Gastrocnemius medialis (tissue), 4 donors: ENCODE measurements at regions not wholly inside any gene's neighbourhood (a gene's known extent, or its start where the extent isn't known, plus 50 kb on each side); places are given as distances from the start of the nearest gene placed in this dataset.
"Not testable (repeated sequence)": the region's sequence is repeated elsewhere in the genome, so short reads cannot be mapped to it uniquely, and the experiment has no call there.

Source experiments
- ATAC-seq, 2 donors: fragments of 150-250 bp; one replicate each; pipeline ENCODE4 v1.9.1; 2016
- DNase-seq, 2 donors: peaks; one replicate each; pipeline ENCODE4 v3.0.0-alpha.2; 2019
- H3K27ac ChIP-seq, 4 donors: fragments of 200-600 bp; sonication (generic); 1 replicate in 1 of 4; 2 replicates in 3 of 4; pipeline ENCODE4 v1.5.1; 2016 to 2018; ENCODE audit warnings: mild to moderate bottlenecking in 2 of 4, moderate library complexity in 1 of 4
- H3K27me3 ChIP-seq, 3 donors: fragments of 200-600 bp; sonication (generic) in 2 of 3; 1 replicate in 1 of 3; 2 replicates in 2 of 3; pipeline versions ENCODE4 v1.5.1 to v1.6.0; 2016 to 2019; ENCODE audit warnings: mild to moderate bottlenecking in 1 of 3, moderate library complexity in 1 of 3
- H3K36me3 ChIP-seq, 2 donors: fragments of 200-600 bp; sonication (generic) in 1 of 2; one replicate each; pipeline ENCODE4 v1.5.1; 2017 to 2018
- H3K4me1 ChIP-seq, 2 donors: fragments of 200-600 bp; sonication (generic) in 1 of 2; one replicate each; pipeline ENCODE4 v1.5.1; 2016 to 2017; ENCODE audit warnings: mild to moderate bottlenecking in 2 of 2
- H3K4me3 ChIP-seq, 4 donors: fragments of 200-600 bp; sonication (generic) in 3 of 4; 1 replicate in 1 of 4; 2 replicates in 3 of 4; pipeline ENCODE4 v1.5.1; 2016 to 2019; ENCODE audit warnings: mild to moderate bottlenecking in 2 of 4
- H3K9me3 ChIP-seq, 3 donors: fragments of 200-600 bp; sonication (generic) in 2 of 3; 1 replicate in 1 of 3; 2 replicates in 2 of 3; pipeline ENCODE4 v1.5.1; 2016 to 2019
- POLR2A ChIP-seq, 2 donors: fragments of 450-650 bp; IDR thresholded peaks; one replicate each; pipeline ENCODE4 v1.6.1; 2017; ENCODE audit warnings: antibody characterized with exemption in 2 of 2, mild to moderate bottlenecking in 2 of 2, moderate library complexity in 2 of 2
- in situ Hi-C, 4 donors: fragments of 200-750 bp; cut with MboI; loops; one replicate each; pipeline versions ENCODE4 v1.15.0 to v1.8.0; 2017; ENCODE audit warnings: low sequenced_read_pairs in 4 of 4
- intact Hi-C: fragments of 100-400 bp; cut with DNase I; formaldehyde crosslinking; loops from one replicate; pipeline ENCODE4 v1.15.1; 2023; ENCODE audit warnings: low total_unique reads
- TF ChIP-seq, protein P1 (sequence below), 5 experiments: fragments of 450-650 bp in 3 of 5; fragments of 200-600 bp in 2 of 5; sonication (generic) in 2 of 5; IDR thresholded peaks in 4 of 5; conservative IDR thresholded peaks in 1 of 5; 1 replicate in 4 of 5; 2 replicates in 1 of 5; pipeline ENCODE4 v1.5.1; 2016 to 2019; ENCODE audit warnings: antibody characterized with exemption in 5 of 5, mild to moderate bottlenecking in 3 of 5, moderate library complexity in 3 of 5

DNA sequence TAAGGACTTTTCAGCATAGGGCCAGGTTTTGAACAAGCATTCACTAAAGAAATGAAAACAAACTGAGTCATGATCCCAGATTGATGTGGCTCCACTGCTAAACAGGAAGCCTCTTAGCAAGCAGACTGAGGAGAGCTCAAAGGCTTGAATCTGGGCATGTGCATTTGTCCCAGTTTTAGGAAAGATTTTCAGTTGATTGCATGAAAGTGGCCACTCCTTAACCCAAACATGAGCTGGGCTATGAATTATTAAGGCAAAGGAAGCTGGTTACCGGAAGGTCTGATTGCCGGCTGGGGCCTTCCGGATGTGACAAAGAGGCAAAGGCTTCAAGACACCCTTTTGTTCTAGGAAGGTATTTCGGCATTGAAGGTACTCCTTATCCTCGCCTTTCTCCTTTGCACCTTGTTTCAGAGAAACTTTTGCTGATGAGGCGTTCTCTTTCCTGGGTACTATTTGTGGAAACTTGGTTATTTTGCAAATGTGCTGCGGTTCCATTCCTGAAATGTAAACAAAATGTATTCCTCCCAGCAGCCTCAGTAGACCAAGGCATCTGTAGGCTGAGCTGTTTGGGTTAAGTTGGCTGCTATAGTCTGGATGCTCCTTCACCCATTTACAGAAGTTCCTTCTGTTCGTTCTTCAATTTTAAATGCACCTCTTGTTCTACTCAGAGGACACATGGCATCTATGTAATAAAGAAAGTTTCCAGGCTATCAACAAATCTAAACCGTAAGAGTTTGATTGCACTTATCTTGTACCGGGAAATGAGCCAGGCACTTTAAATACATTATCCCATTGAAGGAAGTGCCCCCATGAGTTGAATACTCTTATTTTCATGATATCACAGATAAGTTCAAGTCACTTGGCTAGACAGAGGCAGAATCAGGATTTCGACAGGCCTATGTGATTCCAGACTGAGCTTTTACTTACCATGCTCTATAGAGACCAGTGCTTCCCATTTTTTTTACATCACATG lies 115.6 kb upstream of the METAP2 start:
- Histone ChIP-seq H3K9me3 (no peaks in the 10 kb centered on the region), H3K27ac (no peak overlapping the region), H3K4me1 (no peaks in the 10 kb centered on the region), H3K4me3 (no peak overlapping the region), H3K27me3 (no peaks in the 10 kb centered on the region), H3K36me3 (no peaks in the 10 kb centered on the region)
- no peak for ATAC-seq
- DNase-seq, result no peak
- in situ Hi-C loops, result no loop called here
- intact Hi-C loops, result no loop called here
- TF ChIP-seq, protein P1, sequence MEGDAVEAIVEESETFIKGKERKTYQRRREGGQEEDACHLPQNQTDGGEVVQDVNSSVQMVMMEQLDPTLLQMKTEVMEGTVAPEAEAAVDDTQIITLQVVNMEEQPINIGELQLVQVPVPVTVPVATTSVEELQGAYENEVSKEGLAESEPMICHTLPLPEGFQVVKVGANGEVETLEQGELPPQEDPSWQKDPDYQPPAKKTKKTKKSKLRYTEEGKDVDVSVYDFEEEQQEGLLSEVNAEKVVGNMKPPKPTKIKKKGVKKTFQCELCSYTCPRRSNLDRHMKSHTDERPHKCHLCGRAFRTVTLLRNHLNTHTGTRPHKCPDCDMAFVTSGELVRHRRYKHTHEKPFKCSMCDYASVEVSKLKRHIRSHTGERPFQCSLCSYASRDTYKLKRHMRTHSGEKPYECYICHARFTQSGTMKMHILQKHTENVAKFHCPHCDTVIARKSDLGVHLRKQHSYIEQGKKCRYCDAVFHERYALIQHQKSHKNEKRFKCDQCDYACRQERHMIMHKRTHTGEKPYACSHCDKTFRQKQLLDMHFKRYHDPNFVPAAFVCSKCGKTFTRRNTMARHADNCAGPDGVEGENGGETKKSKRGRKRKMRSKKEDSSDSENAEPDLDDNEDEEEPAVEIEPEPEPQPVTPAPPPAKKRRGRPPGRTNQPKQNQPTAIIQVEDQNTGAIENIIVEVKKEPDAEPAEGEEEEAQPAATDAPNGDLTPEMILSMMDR (IDR thresholded peaks at IDR 0.05 in 4 of 5, conservative IDR thresholded peaks at IDR 0.05 in 1 of 5), result no peak
- no peak for TF ChIP-seq POLR2A (IDR thresholded peaks at IDR 0.05)

DNA sequence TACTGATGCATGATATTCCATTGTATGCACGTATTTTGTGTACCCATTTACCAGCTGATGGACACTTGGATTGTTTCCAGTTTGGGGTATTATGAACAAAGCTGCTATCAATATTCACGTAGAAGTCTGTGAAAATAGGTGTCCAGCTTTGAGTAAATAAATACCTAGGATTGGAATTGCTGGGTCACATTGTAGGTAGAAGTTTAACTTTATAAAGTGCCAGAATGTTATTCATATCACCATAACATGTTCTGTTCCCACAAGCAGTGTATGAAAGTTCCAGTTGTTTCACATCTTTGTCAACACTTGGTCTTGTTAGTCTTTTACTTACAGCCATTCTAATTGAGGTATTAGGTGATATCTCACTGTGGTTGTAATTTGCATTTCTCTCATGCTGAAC lies 108.0 kb upstream of the METAP2 start:
- Histone ChIP-seq H3K27me3 (no peaks in the 10 kb centered on the region), H3K9me3 (no peaks in the 10 kb centered on the region), H3K36me3 (no peaks in the 10 kb centered on the region), H3K4me1 (no peaks in the 10 kb centered on the region), H3K27ac (no peak overlapping the region), H3K4me3 (no peak overlapping the region)
- ATAC-seq, result no peak
- no peak for DNase-seq
- intact Hi-C loops (no loop called here), in situ Hi-C loops (no loop called here)
- TF ChIP-seq, protein P1 (IDR thresholded peaks at IDR 0.05 in 4 of 5, conservative IDR thresholded peaks at IDR 0.05 in 1 of 5), result no peak
- no peak for TF ChIP-seq POLR2A (IDR thresholded peaks at IDR 0.05)

DNA sequence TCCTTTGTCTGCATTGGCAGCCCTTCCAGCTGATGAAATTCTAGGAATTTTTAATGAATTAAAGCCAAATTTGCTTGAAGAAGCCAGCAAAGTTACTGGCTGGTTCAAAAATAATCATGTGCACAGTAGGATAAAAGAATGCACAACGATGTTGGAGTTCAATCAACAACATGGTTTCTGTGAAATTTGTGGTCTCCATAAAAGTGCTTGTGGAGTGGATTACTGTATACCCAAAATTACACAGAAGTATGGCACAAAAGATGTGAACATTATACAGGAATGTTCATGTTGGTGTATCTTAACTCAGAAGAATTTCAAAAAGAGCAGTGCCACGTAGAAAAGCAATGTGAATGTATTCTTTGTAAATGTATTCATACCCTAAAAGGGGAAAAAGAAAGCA lies 105.0 kb upstream of the METAP2 start:
- in situ Hi-C loops, result no loop called here
- Histone ChIP-seq H3K27ac (no peak overlapping the region), H3K36me3 (no peaks in the 10 kb centered on the region), H3K27me3 (no peaks in the 10 kb centered on the region), H3K4me1 (no peaks in the 10 kb centered on the region), H3K9me3 (no peaks in the 10 kb centered on the region), H3K4me3 (no peak overlapping the region)
- intact Hi-C loops, result no loop called here
- DNase-seq (no peak), ATAC-seq (no peak)
- TF ChIP-seq, protein P1 (IDR thresholded peaks at IDR 0.05 in 4 of 5, conservative IDR thresholded peaks at IDR 0.05 in 1 of 5), result no peak
- no peak for TF ChIP-seq POLR2A (IDR thresholded peaks at IDR 0.05)

DNA sequence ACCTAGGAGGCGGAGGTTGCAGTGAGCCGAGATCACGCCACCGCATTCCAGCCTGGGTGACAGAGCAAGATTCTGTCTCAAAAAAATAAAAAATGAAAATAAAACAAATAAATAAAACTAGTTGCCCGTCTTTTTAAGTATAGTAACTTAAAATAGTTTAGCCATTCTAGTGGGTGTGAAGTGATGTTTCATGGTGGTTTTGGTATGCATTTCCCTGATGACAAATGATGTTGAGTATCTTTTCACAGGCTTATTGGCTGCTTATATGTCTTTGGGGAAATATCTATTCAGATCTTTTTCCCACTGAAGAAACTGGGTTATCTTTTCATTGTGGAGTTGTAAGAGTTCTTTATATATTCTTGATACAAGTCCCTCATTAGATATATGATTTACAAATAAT lies 102.4 kb upstream of the METAP2 start:
- in situ Hi-C loops (no loop called here), intact Hi-C loops (no loop called here)
- no peaks in the 10 kb centered on the region for H3K4me1 ChIP-seq
- H3K27me3 ChIP-seq, result no peaks in the 10 kb centered on the region
- H3K4me3 ChIP-seq, result no peak overlapping the region
- DNase-seq, result no peak
- no peak for ATAC-seq
- no peak overlapping the region for H3K27ac ChIP-seq
- TF ChIP-seq, protein P1 (IDR thresholded peaks at IDR 0.05 in 4 of 5, conservative IDR thresholded peaks at IDR 0.05 in 1 of 5), result no peak
- no peak for TF ChIP-seq POLR2A (IDR thresholded peaks at IDR 0.05)
- H3K36me3 ChIP-seq, result no peaks in the 10 kb centered on the region
- no peaks in the 10 kb centered on the region for H3K9me3 ChIP-seq

DNA sequence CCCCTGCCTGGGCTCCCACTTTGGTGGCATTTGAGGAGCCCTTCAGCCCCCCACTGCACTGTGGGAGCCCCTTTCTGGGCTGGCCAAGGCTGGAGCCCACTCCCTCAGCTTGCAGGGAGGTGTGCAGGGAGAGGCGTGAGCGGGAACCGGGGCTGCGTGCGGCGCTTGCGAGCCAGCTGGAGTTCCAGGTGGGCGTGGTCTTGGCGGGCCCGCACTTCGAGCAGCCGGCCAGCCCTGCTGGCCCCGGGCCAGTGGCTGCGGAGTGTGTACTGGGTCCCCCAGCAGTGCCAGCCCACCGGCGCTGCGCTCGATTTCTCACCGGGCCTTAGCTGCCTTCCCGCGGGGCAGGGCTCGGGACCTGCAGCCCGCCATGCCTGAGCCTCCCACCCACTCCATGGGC lies 94.5 kb upstream of the METAP2 start:
- H3K36me3 ChIP-seq, intact Hi-C loops, H3K4me1 ChIP-seq, H3K27ac ChIP-seq, in situ Hi-C loops, ATAC-seq, H3K9me3 ChIP-seq, H3K27me3 ChIP-seq, H3K4me3 ChIP-seq, DNase-seq: not testable (repeated sequence)

DNA sequence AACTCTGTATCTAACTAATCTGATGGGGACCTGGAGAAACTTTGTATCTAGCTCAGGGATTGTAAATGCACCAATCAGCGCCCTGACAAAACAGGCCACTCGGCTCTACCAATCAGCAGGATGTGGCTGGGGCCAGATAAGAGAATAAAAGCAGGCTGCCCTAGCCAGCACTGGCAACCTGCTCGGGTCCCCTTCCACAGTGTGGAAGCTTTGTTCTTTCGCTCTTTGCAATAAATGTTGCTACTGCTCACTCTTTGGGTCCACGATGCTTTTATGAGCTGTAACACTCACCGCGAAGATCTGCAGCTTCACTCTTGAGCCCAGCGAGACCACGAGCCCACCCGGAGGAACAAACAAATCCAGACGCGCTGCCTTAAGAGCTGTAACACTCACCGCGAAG lies 93.6 kb upstream of the METAP2 start:
- peaks cover 16 to 18% of the 10 kb centered on the region in 2 donors for H3K4me1 ChIP-seq
- in situ Hi-C loops, intact Hi-C loops, H3K4me3 ChIP-seq, H3K27me3 ChIP-seq, H3K36me3 ChIP-seq, ATAC-seq, H3K9me3 ChIP-seq, H3K27ac ChIP-seq, DNase-seq: not testable (repeated sequence)
